ENCODE measurements at regions not wholly inside any gene's neighbourhood (a gene's known extent, or its start where the extent isn't known, plus 50 kb on each side); places are given as distances from the start of the nearest gene placed in this dataset.
"Not testable (repeated sequence)": the region's sequence is repeated elsewhere in the genome, so short reads cannot be mapped to it uniquely, and the experiment has no call there.

DNA sequence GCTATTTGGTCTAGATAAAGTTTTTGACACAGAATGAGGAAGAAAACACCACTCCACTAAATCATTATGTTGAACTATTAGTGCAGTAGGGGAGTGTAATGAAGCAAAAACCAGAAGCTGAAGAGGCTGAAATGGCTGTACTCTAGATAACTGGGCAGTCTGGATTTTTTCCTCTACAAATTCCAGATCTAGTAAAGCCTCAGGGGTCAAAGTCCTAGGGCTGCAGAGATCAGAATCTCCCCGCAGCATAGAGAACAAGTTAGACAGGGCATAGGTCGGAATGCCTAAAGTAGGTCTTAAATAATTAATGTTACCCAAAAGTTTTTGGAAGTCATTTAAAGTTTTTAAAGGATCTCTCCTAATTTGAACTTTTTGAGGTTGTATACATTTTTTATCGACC, 180.9 kb downstream of the OTOP1 start:
- DNase-seq (ENCODE audit: low read depth, low spot score); POLR2A ChIA-PET; H3K4me3 ChIP-seq (ENCODE audit: low read depth, low read length); H3K27ac ChIP-seq (ENCODE audit: low read depth, low read length); H3K9me3 ChIP-seq (ENCODE audit: control insufficient read depth, insufficient read depth, low read length); H3K27me3 ChIP-seq (ENCODE audit: control insufficient read depth, insufficient read depth, low read length); CTCF ChIA-PET: not testable (repeated sequence)

DNA sequence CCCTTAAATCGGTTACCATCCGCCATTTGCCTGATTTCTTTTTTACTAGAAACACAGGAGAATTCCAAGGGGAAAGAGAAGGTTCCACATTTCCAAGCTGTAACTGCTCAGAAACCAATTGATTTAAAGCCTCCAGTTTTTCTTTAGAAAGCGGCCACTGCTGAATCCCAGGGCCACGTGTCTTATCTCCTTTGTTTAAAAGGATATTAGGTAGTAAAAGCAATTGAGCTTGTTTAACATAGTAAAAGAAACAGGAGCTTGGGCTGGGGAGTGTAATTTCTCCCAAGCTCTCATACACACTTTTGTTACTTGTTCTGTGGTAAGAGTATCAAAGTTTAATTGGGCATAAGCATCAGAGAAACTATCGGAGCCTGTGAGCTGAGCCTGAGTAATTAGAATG, 180.0 kb downstream of the OTOP1 start:
- H3K9me3 ChIP-seq (ENCODE audit: control insufficient read depth, insufficient read depth, low read length); H3K27ac ChIP-seq (ENCODE audit: low read depth, low read length); H3K4me3 ChIP-seq (ENCODE audit: low read depth, low read length); CTCF ChIA-PET; H3K27me3 ChIP-seq (ENCODE audit: control insufficient read depth, insufficient read depth, low read length); DNase-seq (ENCODE audit: low read depth, low spot score); POLR2A ChIA-PET: not testable (repeated sequence)

DNA sequence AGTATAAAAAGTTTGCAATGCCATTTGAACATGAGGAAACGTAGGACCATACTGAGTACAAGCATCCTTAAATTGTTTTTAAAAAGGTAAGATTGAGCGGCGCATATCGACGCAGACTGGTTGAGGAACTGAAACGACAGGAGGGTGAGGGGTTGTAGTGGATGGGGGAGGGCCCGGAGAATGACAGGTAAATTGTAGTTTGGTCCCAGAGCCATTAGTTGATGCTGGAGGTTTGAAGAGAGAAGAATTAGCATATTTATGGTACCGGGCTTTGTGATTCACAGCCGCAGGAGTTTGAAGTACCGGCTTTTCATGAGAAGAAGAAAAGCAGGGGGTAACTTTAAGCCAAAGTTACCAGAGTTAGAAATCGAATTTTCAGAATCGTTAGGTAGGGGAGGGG, 179.5 kb downstream of the OTOP1 start:
- H3K27ac ChIP-seq (ENCODE audit: low read depth, low read length); DNase-seq (ENCODE audit: low read depth, low spot score); POLR2A ChIA-PET; CTCF ChIA-PET; H3K9me3 ChIP-seq (ENCODE audit: control insufficient read depth, insufficient read depth, low read length); H3K4me3 ChIP-seq (ENCODE audit: low read depth, low read length); H3K27me3 ChIP-seq (ENCODE audit: control insufficient read depth, insufficient read depth, low read length): not testable (repeated sequence)

DNA sequence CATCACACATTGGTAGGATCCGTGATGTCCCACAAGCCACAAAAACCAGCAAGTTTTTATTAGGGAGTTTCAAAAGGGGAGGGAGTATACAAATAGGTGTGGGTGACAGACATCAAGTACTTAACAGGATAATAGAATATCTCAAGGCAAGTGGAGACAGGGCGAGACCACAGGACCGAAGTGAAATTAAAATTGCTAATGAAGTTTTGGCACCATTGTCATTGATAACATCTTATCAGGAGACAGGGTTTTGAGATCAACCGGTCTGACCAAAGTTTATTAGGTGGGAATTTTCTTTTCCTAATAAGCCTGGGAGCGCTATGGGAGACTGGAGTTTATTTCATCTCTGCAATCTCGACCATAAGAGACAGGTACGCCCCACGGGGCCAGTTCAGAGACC, 178.5 kb downstream of the OTOP1 start:
- CTCF ChIA-PET; POLR2A ChIA-PET; H3K27me3 ChIP-seq (ENCODE audit: control insufficient read depth, insufficient read depth, low read length); DNase-seq (ENCODE audit: low read depth, low spot score); H3K9me3 ChIP-seq (ENCODE audit: control insufficient read depth, insufficient read depth, low read length); H3K4me3 ChIP-seq (ENCODE audit: low read depth, low read length); H3K27ac ChIP-seq (ENCODE audit: low read depth, low read length): not testable (repeated sequence)

DNA sequence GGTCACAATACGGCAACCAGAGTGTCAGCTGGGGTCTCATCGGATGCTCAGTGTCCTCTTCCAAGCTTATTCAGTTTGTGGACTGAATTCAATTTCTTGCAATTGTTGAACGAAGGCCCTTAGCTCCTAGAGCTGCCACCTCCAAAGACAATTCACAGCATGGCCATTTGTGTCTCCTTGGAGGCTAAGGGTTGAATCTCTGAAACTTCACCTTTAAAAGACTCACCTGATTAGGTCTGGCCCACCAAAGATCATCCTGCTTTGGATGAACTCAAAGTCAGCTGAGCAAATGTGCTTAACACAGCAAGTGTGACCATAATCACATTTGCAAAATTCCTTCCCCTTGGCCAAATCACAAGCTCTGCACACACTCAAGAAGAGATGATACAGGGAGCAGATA, 175.9 kb downstream of the OTOP1 start:
- H3K27ac ChIP-seq (ENCODE audit: low read depth, low read length); DNase-seq (ENCODE audit: low read depth, low spot score); POLR2A ChIA-PET; CTCF ChIA-PET; H3K4me3 ChIP-seq (ENCODE audit: low read depth, low read length); H3K9me3 ChIP-seq (ENCODE audit: control insufficient read depth, insufficient read depth, low read length); H3K27me3 ChIP-seq (ENCODE audit: control insufficient read depth, insufficient read depth, low read length): not testable (repeated sequence)

DNA sequence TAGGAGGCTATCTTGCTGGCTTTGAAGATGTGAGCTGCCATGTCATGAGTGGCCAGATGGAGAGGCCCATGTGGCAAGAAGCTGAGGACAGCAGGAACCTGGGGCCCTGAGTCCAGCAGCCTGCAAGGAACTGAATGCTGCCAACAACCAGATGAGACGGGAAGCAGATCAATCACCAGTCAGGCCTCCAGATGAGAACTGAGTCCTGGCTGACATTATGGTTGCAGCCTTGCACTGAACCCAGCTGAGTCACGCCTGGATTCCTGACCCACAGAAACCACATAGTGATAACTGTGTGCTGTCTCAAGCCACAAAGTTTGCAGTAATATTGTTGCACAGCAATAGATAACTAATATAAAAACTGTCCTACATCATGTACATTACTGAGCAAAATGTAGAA, 173.8 kb downstream of the OTOP1 start:
- POLR2A ChIA-PET: not testable (repeated sequence)

DNA sequence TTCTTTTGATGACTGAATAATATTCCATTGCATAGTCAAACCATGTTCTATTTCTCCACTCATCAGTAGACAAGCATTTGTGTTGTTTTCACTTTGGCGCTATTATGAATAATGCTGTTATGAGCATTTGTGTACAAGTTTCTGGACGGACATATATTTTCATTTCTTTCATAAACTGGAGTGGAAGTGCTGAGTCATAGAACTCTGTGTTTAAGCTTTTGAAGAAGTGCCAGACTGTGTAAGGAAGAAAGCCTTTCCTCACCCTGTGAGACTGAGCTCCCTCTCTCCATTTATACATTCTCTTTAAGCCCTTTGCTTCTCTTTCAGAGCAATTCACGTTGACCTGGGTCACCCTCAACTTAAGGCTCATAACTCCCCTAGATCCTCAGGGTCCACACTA, 169.5 kb downstream of the OTOP1 start:
- DNase-seq (ENCODE audit: low read depth, low spot score); POLR2A ChIA-PET; H3K27me3 ChIP-seq (ENCODE audit: control insufficient read depth, insufficient read depth, low read length); CTCF ChIA-PET; H3K9me3 ChIP-seq (ENCODE audit: control insufficient read depth, insufficient read depth, low read length); H3K27ac ChIP-seq (ENCODE audit: low read depth, low read length); H3K4me3 ChIP-seq (ENCODE audit: low read depth, low read length): not testable (repeated sequence)

More for the DNA sequence above, 173.8 kb downstream of the OTOP1 start:
- H3K4me3 ChIP-seq (ENCODE audit: low read depth, low read length); H3K27ac ChIP-seq (ENCODE audit: low read depth, low read length); DNase-seq (ENCODE audit: low read depth, low spot score); CTCF ChIA-PET; H3K9me3 ChIP-seq (ENCODE audit: control insufficient read depth, insufficient read depth, low read length); H3K27me3 ChIP-seq (ENCODE audit: control insufficient read depth, insufficient read depth, low read length): not testable (repeated sequence)

DNA sequence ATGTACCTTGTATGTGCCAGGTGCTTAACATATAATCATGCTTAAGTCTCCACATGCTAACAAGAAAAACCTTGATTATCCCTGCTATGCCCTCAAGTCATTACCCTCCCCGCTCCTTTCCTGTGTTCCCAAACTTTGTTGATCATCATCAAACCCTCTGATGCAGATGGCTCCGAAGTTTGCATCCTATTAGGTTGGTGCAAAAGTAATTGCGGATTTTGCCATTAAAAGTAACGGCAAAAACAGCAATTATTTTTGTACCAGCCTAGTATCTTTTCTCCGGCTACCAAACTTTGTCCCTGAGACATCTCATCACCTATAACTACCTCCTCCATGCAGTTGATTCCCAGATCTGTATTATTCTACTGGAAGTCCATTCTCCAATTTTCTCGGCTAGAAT, 142.6 kb downstream of the OTOP1 start:
- H3K9me3 ChIP-seq (ENCODE audit: control insufficient read depth, insufficient read depth, low read length); H3K4me3 ChIP-seq (ENCODE audit: low read depth, low read length); POLR2A ChIA-PET; H3K27me3 ChIP-seq (ENCODE audit: control insufficient read depth, insufficient read depth, low read length); CTCF ChIA-PET; DNase-seq (ENCODE audit: low read depth, low spot score); H3K27ac ChIP-seq (ENCODE audit: low read depth, low read length): not testable (repeated sequence)

DNA sequence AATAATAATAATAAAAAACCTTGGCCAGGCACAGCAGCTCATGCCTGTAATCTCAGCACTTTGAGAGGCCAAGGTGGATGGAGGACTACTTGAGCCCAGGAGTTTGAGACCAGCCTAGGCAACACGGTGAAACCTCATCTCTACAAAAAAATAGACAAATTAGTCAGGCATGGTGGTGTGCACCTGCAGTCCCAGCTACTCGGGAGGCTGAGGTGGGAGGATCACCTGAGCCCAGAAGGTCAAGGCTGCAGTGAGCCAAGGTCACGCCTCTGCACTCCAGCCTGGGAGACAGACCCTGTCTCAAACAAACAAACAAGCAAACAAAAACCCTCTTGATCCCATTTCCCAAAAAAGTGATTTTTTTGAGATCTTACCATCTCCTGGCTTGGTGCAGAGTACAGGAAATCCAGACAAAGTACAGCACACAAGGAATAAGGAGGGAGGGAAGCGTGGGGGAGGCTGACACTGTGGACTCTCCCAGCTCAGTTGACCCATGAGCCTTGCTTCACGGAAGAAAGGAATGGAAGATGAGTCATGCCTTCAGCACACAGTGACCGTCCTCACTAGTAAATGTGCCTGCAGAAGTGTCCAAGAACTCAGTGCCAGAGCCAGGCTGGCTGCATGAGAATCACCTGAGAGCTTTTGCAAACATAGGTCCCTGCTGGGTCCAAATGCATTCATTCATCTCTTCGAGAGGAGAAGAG, 136.9 kb downstream of the OTOP1 start:
- H3K27me3 ChIP-seq (ENCODE audit: control insufficient read depth, insufficient read depth, low read length); H3K27ac ChIP-seq (ENCODE audit: low read depth, low read length); DNase-seq (ENCODE audit: low read depth, low spot score); CTCF ChIA-PET; POLR2A ChIA-PET; H3K4me3 ChIP-seq (ENCODE audit: low read depth, low read length); H3K9me3 ChIP-seq (ENCODE audit: control insufficient read depth, insufficient read depth, low read length): not testable (repeated sequence)

DNA sequence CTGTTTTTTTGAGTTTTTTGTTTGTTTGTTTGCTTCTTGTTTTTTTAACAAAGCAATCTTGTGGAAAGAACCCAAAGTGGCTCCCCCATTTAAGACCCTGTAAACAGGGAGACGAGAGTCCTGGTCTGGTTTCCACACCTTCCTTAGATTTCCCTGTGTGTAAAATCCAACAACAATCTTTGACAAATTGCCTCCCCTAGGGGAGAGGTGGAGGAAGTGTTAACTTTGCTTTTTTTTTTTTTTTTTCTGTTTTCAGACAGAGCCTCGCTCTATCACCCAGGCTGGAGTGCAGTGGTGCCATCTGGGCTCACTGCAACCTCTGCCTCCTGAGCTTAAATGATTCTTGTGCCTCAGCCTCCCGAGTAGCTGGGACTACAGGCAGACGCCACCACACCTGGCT, 136.0 kb downstream of the OTOP1 start:
- H3K27me3 ChIP-seq (ENCODE audit: control insufficient read depth, insufficient read depth, low read length); H3K27ac ChIP-seq (ENCODE audit: low read depth, low read length); POLR2A ChIA-PET; H3K9me3 ChIP-seq (ENCODE audit: control insufficient read depth, insufficient read depth, low read length); H3K4me3 ChIP-seq (ENCODE audit: low read depth, low read length); DNase-seq (ENCODE audit: low read depth, low spot score); CTCF ChIA-PET: not testable (repeated sequence)

DNA sequence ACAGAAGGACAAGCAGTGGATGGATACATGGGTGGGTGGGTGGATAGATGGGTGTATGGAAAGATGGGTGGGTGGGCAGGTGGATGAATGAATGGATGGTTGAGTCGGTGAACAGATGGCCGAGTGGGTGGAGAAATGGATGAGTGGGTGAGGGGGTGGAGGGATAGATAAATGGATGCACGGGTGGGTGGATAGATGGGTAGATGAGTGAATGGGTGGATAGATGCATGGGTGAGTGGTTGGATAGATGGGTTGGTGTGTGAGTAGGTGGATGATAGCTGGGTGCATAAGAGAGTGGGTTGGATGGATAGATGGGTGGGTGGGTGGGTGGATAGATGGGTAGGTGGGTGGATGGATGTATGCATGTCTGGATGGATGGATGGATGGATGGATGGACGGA, 134.6 kb downstream of the OTOP1 start:
- H3K27me3 ChIP-seq (ENCODE audit: control insufficient read depth, insufficient read depth, low read length); DNase-seq (ENCODE audit: low read depth, low spot score); H3K4me3 ChIP-seq (ENCODE audit: low read depth, low read length); POLR2A ChIA-PET; H3K27ac ChIP-seq (ENCODE audit: low read depth, low read length); H3K9me3 ChIP-seq (ENCODE audit: control insufficient read depth, insufficient read depth, low read length); CTCF ChIA-PET: not testable (repeated sequence)

DNA sequence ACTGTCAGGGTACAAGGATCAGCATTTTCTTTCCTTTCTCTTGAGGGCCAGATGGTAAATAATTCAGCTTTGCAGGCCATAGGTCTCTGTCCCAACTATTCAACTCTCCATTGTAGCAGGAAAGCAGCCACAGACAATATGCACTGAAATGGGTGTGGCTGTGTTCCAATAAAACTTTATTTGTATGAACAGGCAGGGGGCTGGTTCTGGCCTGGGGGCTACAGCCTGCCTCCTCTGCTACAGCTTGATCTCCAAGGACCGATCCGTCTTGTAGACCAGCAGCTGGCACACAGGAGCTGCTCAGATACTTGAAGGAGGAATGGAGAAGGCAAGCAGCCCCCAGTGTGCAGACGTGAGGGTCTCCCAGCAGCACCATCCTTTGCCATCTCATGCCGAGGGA, 127.1 kb downstream of the OTOP1 start:
- H3K27ac ChIP-seq (ENCODE audit: low read depth, low read length); POLR2A ChIA-PET; H3K9me3 ChIP-seq (ENCODE audit: control insufficient read depth, insufficient read depth, low read length); H3K4me3 ChIP-seq (ENCODE audit: low read depth, low read length); DNase-seq (ENCODE audit: low read depth, low spot score); CTCF ChIA-PET; H3K27me3 ChIP-seq (ENCODE audit: control insufficient read depth, insufficient read depth, low read length): not testable (repeated sequence)

DNA sequence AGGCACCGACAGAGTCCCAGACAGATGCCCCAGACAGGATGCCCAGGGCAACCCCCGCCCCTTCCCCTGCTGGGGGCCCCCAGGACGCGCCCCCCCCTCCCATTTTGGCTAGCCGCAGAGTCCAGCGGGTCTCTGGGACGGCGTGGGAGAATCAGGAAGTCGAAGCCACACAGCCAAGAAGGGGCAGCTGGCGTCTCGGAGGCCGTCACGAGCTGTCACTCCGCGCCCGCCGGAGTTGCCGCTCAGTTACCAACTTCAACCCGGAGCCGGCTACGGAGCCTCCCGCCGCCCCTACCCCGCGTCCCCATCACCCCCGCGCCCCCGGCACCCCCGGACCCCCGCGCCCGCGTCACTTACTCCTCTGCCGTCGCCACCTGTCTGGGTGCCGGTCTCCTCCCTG, 119.8 kb downstream of the OTOP1 start:
- DNase-seq (ENCODE audit: low read depth, low spot score); H3K9me3 ChIP-seq (ENCODE audit: control insufficient read depth, insufficient read depth, low read length); H3K27me3 ChIP-seq (ENCODE audit: control insufficient read depth, insufficient read depth, low read length); H3K4me3 ChIP-seq (ENCODE audit: low read depth, low read length); H3K27ac ChIP-seq (ENCODE audit: low read depth, low read length); POLR2A ChIA-PET: not testable (repeated sequence)
- CTCF ChIA-PET: interaction anchor here (1.0 kb wide), 1 partner anchor 10 kb away, joined by 4 read pairs; no protein-coding TSS in a partner anchor

Measured in AG04450 (cell line).